CD4-positive, alpha-beta T cell treated with Interleukin-12 subunit alpha and Interleukin-12 subunit beta, for 1 hour (primary cell): ENCODE measurements at regions not wholly inside any gene's neighbourhood (a gene's known extent, or its start where the extent isn't known, plus 50 kb on each side); places are given as distances from the start of the nearest gene placed in this dataset.
"Not testable (repeated sequence)": the region's sequence is repeated elsewhere in the genome, so short reads cannot be mapped to it uniquely, and the experiment has no call there.

Experiments used
- DNase-seq: peaks from one replicate; pipeline ENCODE4 v3.0.0-alpha.2; 2020

DNA sequence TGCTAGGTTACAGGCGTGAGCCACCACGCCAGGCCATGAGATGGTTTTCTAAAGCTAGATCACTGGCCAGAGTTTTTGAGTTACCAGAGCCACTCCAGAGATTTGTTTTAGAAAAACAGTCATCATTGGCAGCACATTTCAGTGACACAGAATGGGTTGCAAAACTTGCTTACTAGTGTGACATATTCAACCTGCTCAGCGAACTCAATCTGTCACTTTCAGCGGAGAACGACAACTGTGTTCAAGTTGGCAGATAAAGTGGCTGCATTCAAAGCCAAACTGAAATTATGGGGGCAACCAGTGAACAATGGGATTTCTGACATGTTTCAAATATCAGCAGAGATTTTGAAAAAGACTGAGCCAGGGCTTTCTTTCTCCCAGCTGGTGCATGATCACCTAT, 456.3 kb upstream of the ISX start:
- DNase-seq: no peak

DNA sequence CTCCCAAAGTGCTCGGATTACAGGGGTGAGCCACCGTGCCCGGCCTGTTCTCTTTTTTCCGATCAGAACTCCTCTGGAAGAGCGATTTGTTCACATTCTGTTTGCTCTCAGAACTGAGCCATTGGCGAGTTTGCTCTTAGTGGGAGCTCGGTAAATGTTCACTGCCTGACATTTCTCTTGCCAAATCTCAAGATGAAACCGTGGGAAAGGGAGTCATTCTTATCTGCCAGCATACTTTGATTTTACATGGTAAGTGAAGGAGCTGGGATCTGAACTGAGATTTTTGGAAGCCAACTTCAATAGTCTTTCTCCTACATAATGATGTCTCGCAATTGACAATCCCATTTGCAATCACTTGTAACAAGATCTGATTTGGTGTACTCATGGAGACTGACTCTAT, 445.8 kb upstream of the ISX start:
- DNase-seq: no peak

DNA sequence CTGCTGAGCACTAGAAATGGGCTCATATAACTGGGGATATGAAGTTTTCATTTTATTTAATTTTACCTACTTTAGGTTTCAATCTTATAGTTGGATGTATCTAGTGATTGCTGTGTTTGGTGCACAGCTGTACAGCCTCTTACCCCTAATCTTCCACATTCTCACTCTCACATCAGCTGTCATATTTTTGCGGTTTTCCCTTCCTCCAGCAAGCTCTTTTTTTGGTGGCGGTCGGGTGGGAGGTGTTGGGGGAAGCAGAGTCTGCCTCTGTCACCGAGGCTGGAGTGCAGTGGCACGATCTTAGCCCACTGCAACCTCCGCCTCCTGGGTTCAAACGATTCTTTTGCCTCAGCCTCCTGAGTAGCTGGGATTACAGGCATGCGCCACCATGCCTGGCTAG, 445.1 kb upstream of the ISX start:
- no peak for DNase-seq

DNA sequence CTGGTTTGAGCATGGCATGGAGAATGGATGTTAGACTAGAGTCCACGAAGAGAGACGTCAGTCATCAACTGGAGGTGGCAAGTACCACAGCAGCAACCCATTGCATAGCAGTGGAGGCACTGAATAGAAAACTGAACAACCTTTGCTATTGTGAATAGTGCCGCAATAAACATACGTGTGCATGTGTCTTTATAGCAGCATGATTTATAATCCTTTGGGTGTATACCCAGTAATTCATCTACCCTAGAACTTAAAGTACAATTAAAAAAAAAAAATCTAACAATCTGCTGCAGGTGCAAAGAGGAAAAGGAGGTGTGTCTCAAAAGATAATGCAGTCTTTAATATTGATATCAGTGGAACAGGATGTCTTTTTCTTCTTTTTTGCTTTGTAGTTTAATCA, 443.4 kb upstream of the ISX start:
- DNase-seq: no peak

DNA sequence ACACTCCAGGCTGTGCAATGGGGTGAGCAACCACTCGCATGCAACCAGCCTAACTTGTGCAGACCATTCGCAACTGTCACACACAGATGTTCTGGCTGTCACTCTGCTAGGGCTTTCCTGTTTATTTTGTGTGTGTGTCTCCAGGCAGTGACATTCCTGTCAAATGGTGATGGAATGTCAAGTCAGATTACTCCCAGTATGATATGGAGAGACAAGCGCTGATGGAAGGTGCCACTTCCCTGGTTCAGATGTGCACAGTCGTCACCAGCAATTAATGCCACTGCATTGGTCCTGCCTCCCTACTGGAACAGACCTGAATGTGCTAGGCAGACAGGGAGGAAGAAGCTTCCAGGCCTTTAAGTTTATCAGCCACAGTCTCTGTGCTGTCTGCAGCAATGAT, 442.4 kb upstream of the ISX start:
- DNase-seq: no peak

DNA sequence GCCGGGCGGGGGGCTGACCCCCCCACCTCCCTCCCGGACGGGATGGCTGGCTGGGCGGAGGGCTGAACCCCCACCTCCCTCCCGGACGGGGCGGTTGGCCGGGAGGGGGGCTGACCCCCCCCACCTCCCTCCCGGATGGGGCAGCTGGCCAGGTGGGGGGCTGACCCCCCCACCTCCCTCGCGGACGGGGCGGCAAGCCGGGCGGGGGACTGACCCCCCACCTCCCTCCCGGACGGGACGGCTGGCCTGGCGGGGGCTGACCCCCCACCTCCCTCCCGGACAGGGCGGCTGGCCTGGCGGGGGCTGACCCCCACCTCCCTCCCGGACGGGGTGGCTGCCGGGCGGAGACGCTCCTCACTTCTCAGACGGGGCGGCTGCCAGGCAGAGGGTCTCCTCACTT, 440.1 kb upstream of the ISX start:
- DNase-seq: not testable (repeated sequence)

DNA sequence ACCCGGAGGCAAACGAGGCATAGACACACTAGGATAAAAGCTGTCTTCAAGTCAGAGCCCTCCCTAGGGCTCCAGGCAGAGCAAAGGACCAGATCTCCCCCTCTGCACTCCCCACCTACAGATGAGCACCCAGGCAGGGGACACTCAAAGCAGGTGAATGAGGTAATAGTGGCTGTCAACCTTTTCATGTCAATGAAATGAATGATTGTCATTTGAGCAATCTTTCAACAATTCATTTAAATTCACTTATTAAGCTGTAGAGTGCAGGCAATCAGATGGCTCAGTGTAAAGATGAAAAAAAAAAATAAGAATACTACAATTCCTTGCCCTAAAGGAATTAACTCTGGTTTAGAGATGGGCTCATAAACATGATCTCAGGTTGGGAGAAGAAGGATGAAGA, 427.8 kb upstream of the ISX start:
- DNase-seq: no peak

DNA sequence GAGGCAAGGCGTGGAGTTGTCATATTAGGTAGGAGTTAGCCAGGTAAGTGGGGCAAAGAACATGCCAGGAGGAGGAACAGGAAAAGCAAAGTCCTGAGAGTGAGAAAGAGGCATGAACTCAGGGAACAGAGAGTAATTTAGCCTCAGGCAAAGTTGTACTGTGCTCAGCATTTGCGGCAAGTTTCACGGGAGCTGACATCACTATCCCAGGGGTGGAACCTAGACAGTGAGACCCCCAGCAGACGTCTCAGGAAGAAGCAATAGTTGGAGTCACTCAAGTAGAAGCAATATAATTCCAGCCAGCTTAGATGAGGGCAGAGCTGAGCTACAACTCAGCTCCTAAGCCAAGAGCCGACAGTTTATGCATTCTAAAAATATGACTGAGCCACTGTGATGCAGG, 426.0 kb upstream of the ISX start:
- no peak for DNase-seq

DNA sequence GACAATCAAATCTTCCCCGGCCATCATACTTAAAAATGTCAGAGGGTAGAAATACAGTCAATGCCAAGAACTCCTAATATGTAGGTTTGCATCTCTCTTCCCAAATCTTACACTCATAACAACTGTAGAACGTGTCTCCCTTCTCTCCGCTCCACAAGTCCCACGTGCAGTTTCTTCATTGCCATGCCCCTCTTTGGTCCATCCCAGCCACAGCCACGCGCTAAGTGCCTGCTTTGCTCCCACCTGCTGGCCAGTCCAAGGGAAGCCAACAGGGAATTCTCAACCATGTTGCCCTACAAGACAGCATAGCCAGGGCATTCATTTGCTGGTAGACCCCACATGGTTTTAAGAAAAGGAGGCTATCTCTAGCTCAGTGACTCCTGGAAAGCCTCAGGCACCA, 420.6 kb upstream of the ISX start:
- DNase-seq: no peak

DNA sequence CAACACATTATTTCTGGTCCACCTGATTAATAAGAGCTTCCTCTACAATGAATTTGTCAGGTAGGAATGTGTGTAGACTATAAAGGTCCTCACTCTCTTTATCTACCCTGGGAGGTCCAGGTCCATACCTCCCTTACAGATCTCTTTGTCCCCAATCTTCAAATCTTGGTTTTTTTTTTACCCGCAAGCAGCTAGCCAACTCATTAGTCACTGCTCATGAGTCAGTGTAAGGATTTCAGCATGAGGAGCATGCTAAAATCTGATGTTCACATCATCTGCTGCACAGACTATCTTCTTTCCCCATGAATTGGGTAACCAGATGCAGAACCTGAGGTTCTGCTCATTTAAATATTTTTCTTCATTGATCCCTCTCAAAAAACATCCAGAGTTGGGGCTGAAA, 397.0 kb upstream of the ISX start:
- no peak for DNase-seq

DNA sequence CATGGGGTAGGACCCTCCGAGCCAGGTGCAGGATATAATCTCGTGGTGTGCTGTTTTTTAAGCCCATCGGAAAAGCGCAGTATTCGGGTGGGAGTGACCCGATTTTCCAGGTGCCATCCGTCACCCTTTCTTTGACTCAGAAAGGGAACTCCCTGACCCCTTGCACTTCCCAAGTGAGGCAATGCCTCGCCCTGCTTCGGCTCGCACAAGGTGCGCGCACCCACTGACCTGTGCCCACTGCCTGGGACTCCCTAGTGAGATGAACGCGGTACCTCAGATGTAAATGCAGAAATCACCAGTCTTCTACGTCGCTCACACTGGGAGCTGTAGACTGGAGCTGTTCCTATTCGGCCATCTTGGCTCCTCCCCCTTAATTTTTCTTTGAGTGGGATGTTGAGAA, 382.9 kb upstream of the ISX start:
- DNase-seq: not testable (repeated sequence)

DNA sequence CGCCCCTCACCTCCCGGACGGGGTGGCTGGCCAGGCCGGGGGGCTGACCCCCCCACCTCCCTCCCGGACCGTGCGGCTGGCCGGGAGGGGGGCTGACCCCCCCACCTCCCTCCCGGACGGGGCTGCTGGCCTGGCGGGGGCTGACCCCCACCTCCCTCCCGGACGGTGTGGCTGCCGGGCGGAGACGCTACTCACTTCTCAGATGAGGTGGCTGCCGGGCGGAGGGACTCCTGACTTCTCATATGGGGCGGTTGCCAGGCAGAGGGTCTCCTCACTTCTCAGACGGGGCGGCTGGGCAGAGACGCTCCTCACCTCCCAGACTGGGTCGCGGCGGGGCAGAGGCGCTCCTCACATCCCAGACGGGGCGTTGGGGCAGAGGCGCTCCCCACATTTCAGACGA, 381.7 kb upstream of the ISX start:
- not testable (repeated sequence) for DNase-seq

DNA sequence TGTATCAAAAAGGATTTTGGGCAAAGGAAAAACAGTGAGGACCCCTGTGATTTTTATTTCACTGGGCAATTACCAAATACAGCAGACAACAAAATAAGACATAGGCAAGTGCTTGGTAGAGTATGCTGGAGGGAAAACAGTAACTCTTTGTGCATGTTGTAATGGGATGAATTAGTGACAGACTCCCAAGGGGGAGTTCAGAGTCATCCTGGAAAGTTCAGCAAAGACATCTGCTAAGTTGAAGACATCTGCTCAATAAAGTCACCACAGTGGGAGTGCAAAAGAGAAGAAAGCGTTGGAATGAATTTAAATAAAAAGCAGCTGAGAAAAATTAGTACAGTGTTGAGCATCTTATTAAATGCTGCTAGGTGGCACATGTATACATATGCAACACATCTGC, 378.8 kb upstream of the ISX start:
- DNase-seq: no peak

DNA sequence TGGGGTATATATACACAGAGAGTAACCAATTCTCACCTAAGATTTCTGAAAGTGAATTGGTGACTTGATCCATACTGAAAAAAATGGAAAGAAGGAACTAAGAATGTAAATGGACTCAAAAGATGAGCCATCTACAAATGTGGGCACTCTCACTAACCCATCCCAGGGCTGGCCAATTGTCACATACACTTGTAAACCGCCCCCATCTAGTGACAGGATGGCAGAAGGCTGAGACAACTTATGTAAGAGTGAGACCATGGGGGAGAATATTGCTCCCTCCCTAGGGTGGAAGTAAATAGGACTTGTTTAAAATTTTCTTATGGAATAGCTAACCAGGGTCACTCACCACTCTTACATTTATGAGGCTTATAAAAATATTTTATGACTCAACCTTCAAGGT, 377.1 kb upstream of the ISX start:
- no peak for DNase-seq

DNA sequence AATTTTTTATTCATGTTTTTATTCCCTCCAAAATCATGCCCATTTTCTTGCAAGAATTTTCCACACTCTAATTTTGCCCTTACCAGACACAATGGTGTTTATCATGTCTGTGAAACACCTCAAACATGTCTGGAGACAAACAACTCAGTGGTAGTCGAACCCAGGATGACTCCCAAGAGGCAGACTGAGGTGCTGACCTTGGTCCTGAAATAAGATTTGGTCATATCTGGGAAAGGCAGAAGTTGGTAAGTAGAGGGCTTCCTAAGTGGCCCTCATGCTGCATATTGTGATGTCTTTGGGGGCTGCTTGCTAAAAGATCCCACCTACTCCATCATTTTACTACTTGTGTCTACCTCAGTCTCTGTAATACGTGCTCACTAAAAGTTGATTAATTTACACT, 369.4 kb upstream of the ISX start:
- DNase-seq: no peak

DNA sequence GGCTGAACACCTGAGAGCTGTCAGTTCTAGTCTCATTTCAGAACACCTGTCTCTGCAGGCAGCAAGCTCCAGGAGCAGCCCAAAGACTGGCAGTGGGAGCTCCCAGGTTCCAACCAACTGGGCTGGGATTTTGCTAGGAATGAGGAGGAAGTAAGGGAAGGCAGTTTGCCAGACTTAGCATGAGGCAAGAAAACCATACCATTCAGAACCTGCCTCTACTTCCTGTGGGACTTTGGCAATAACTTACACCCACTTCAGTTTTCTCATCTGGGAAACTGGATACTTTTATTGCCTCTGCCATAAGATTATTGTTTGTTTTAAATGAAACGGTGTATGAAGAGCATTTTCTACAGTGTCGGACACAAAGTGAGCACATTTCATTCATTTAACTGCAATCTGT, 363.7 kb upstream of the ISX start:
- DNase-seq: no peak

DNA sequence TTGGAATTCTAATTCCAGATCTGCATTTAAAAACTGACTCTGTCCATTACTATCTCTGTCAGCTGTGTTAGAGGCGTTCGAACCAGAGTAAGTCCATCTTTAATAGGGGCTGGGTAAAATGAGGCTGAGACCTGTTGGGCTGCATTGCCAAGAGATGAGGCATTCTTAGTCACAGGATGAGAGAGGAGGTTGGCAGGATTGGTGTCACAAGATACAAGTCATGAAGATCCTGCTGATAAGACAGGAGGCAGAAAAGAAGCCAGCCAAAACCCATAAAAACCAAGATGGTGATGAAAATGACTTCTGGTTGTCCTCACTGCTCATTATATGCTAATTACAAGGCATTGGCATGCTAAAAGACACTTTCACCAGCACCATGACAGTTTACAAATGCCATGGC, 356.3 kb upstream of the ISX start:
- DNase-seq: no peak

DNA sequence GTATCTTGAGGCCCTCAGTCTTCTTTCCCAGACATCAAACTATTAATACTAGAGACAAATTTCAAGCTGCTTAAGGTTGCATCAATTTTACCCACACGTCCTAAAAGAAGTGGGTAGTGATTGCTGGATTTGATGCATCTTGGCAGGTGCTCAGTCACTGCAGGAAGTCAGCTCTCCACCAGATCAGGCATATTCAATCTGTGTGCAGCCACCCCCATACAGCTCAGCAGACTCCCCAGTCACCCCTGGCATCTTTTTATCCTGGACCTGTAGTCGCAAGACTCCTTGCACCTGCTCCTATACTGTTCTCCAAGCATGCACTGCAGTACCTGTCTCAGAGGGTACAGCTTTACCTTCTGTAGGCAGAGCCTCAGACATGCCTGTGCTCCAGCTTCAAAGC, 343.1 kb upstream of the ISX start:
- DNase-seq: no peak

DNA sequence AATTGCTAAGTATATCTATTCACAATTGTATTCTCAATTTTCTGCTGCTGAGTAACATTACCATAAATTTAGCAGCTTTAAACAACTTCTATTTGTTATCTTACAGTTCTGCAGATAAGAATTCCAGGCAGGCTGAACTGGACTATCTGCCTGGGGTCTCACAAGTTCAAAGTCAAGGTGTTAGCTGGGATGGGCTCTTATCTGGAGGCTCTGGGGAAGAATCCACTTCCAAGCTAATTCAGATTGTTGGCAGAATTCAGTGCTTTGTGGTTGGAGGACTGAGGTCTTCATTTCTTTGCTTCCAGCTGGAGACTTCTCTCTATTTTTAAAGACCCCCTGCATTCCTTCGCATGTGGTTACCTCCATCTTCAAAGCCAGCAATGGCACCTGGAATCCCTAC, 329.9 kb upstream of the ISX start:
- DNase-seq: no peak

DNA sequence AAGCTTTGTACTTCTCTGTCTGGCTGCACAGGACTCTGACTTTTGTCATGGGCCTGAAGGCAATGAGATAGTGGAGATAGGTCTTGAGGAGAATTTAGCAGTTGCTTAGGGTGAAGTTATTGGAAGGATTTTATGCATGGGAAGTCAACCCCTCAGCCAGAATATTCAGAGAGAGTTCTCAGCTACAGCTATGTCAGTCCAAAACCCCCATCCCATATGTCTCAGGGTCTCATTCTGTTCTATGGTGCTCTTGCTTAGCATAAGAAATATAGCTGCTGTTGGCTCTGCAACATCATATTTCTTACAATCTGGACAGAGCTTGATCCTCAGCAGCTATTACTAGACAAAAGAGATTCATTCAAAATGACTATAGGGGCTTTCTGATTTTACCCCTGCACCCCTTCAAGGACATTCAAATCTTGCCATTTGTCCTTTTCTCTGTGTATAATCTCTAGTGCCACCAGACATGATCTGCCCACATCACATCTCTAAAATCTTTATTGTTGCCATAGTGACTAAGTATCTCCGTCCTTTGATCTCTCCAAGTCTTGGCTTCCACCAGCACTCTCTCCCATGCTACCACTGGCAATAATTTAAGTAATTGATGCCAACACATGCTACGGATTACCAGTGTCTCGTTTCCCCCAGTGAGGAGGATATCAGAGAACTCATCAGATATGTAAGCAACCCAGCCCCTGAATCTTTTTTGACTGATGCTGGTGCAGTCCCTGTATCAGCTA, 327.1 kb upstream of the ISX start:
- no peak for DNase-seq

DNA sequence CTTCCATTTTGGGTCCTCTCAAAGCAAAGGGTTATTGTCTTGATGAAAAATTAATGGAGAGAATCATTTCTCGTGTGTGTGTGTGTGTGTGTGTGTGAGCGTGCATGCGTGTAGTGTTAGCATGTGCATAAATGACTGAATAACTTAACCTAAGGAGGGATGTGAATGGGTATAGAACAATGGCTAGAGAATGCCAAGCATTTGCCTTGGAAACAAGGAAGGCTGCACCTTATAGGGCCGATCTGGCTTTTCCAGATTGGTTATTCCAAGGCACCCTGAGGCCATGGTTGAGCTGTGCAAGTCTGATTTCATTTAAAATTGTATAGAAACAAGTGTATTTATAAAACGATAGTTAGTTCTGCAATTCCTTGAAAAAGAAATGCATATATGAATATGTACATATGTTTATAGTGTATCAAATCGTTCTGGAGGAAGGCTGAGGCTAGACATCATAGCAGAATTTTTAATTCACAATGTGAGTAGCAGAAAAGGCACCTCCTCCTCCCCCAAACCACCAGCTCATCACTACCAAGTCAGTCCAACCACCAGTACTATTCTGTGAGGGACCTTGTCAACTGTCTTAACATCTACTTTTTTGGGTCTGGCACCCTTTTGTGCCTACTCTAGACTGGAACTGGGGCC, 322.7 kb upstream of the ISX start:
- no peak for DNase-seq

DNA sequence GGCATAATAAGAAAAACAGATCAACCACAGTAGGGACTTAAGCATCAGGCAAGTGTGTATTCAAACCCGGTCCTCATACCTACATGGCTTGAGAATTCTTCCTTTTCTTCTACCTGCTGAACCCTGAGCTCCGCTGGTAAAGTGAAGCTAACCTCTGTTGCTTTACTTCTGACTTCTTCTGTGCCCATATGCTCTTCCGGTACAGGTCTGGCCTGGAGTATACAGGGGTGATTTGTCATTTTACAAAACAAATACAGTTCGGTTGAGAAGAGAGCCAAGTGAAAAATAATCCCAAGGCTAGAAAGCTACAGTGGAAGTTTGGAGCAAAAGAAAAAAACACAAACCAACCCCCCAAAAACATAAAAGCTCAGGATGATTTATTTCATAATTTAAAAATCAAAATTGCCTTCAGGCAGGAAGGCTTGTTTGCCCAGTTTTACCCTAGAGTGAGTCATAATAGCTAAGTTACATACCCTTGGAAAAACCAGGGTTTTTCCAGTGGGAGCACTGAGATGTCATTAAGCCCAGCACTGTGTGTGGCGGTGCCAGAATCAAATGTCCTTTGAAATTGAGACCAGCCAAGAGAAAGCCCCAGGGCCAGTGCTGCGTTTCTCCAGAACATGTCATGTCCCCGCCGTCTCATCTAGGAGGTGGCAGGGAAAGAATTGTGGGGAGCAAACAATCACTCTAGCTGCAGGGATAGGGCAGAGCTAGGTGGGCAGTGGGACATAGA, 305.5 kb upstream of the ISX start:
- DNase-seq: no peak

DNA sequence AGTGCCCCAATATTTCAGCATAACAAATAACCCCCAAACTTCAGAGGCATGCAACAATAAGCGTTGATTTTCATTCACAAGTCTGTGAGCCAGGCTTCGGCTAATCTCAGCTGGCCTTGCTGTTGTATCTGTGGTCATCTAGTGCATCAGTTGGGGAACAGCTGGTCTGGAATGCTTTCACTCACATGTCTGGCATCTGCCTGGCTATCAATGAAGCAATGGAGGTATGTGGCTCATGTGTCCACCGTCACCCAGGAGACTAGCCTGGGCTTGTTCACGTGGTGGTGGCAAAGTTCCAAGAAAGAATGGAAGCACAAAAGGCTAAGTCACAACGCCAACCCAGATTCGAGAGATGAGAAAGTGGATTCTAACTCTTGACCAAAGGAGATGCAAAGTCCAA, 304.8 kb upstream of the ISX start:
- no peak for DNase-seq

DNA sequence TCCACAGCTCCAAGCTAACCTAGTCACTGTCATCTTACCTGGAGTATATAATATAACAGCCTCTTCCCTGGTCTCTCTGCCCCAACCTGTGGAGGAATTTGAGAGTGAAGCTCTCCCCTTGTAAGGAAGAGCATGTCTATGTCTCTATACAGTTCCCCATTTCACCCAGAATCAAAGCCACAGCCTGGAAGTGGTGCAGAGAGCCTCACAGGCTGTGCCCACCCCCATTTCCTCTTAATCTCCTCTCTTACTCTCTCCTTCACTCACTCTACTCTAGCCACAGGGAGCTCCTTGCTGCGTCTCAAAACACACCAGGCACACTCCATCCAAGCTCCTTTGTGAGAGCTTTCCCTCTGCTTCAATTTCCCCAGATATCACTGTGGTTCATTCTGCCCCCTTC, 302.5 kb upstream of the ISX start:
- DNase-seq: no peak

DNA sequence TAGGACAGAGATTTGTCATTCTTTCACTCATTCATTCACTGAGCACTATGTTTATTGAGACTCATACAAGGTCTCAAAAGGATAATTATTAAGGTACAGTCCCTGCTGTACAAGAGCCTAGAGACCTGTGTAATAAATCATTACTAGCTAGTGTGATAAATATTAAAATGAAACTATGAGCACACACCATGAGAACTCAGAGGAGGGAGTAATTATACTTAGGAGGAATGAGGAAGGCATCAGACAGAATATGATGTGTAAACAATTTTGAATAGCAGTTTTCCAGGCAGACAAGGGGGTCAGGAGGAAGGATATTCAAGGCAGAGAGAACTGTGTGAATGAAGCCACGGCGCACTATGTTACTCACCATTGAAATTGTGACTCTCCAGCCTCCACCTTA, 300.8 kb upstream of the ISX start:
- no peak for DNase-seq
